H1 (cell line): ENCODE measurements at regions not wholly inside any gene's neighbourhood (a gene's known extent, or its start where the extent isn't known, plus 50 kb on each side); places are given as distances from the start of the nearest gene placed in this dataset.

Source experiments
- CBX8 ChIP-seq: fragments of 300-800, 300-1000 bp; sonication (generic); IDR thresholded peaks from 2 replicates; pipeline ENCODE4 v1.7.1; 2016; ENCODE audit warnings: low read depth, low read length, borderline replicate concordance
- CEBPB ChIP-seq: IDR thresholded peaks from 2 replicates; pipeline ENCODE4 v1.6.1; 2012; ENCODE audit warnings: low read depth, low read length
- CHD1 ChIP-seq: IDR thresholded peaks from 2 replicates; pipeline ENCODE4 v1.6.1; 2012; ENCODE audit warnings: low read depth, low read length, improper control_type of control experiment
- CREB1 ChIP-seq: IDR thresholded peaks from 2 replicates; pipeline ENCODE4 v1.6.1; 2012; ENCODE audit warnings: inconsistent platforms
- CTBP2 ChIP-seq: IDR thresholded peaks from 2 replicates; pipeline ENCODE4 v1.7.0; 2011; ENCODE audit warnings: borderline replicate concordance, mild to moderate bottlenecking, moderate library complexity, mixed read lengths, low read length; ENCODE audit not compliant: insufficient read depth, insufficient read length
- MAX ChIP-seq: IDR thresholded peaks from 2 replicates; pipeline ENCODE4 v1.6.1; 2012; ENCODE audit warnings: inconsistent platforms
- TEAD4 ChIP-seq: IDR thresholded peaks from 2 replicates; pipeline ENCODE4 v1.6.1; 2012; ENCODE audit warnings: low read depth, low read length, inconsistent platforms, mixed read lengths
- YY1 ChIP-seq: IDR thresholded peaks from 2 replicates; pipeline ENCODE4 v1.6.1; 2011; ENCODE audit warnings: low read depth, mild to moderate bottlenecking, low read length

DNA sequence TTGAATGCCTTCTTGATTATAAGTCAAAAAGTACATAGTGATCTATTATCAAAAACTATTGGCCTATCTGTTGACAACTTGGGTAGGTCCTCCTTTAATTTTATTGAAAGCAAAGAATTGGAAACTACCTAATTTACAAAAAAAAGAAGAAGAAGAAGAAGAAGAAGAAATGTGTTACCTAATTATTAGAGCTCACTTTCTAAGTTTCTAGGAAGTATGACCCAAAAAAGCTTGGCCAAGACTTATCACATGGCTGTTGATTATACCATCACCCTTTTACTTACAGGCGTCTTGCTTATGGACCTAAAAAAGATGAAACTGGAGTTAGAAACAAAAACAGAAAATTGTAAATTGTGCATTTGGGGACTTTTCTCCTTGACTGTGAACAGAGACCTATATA, 81.8 kb upstream of the PIK3CG start (continued):
- no peak for TF ChIP-seq MAX
- TF ChIP-seq YY1 = no peak
- TF ChIP-seq CEBPB = no peak
- TF ChIP-seq CREB1 = no peak
- no peak for TF ChIP-seq CTBP2
- TF ChIP-seq TEAD4 = no peak
- no peak for TF ChIP-seq CHD1
- no peak for TF ChIP-seq CBX8
